K562 (cell line): ENCODE measurements at regions not wholly inside any gene's neighbourhood (a gene's known extent, or its start where the extent isn't known, plus 50 kb on each side); places are given as distances from the start of the nearest gene placed in this dataset.
A peak's percentile ranks its signal among the peaks of the same experiment; 100 is the strongest.

Experiments used
- ATAC-seq: fragments of 200-7000 bp; cut with Tn5 transposase; 3 replicates; pipeline ENCODE4 v1.9.1; 2020; ENCODE audit warnings: moderate library complexity
- BruUV-seq: library from RNA; stranded (reverse); fragments of 400-500 nt; replicated peaks from 2 replicates; lab custom pipeline; 2021; lab: Mats Ljungman, UMichigan
- CTCF ChIA-PET: fragments of 300-600 bp; formaldehyde crosslinking; extraction: SDS; loops from one replicate; lab custom pipeline; 2021; ENCODE audit warnings: low intra/inter-chr PET ratio; lab: Yijun Ruan, JAX
- POLR2A ChIA-PET: fragments of 300-600, 350-650 bp; sonication (Branson Sonifier 250); formaldehyde crosslinking; extraction: SDS; loops from one replicate; lab custom pipeline; 2021; ENCODE audit warnings: antibody characterized with exemption, inconsistent platforms; lab: Yijun Ruan, JAX
- DNase-seq, 4 experiments: peaks; one replicate each; pipeline versions ENCODE4 v3.0.0 to v3.0.0-alpha.2; 2011 to 2018; ENCODE audit warnings: low spot score in 3 of 4, mixed read lengths in 3 of 4; ENCODE audit errors: extremely low read depth in 1 of 4
- FAIRE-seq: peaks from 2 replicates; lab custom pipeline; 2011; peaks lifted over from hg19 to GRCh38; lab: Jason Lieb, UNC
- H2AFZ ChIP-seq: 2 replicates; pipeline ENCODE4 v1.6.0; 2011; ENCODE audit warnings: low read depth, low read length, control low read depth, inconsistent platforms
- H3K27ac ChIP-seq: fragments of 200-600 bp; 3 replicates; pipeline ENCODE4 v1.8.0; 2011; ENCODE audit warnings: low read depth, mild to moderate bottlenecking, control low read depth, inconsistent platforms, low read length, moderate library complexity, mixed read lengths; ENCODE audit errors: extremely low read depth
- H3K27me3 ChIP-seq, 2 experiments: fragments of 300-600 bp in 1 of 2; 2 replicates in 1 of 2; 3 replicates in 1 of 2; pipeline versions ENCODE4 v1.6.0 to v1.8.0; 2011; ENCODE audit warnings: inconsistent platforms in 2 of 2, low read length in 2 of 2, mild to moderate bottlenecking in 1 of 2, mixed read lengths in 1 of 2, moderate library complexity in 1 of 2; ENCODE audit not compliant: control insufficient read depth in 2 of 2, insufficient read depth in 2 of 2
- H3K36me3 ChIP-seq: fragments of 300-600 bp; 3 replicates; pipeline ENCODE4 v1.8.0; 2011; ENCODE audit warnings: mild to moderate bottlenecking, low read length, inconsistent platforms; ENCODE audit not compliant: control insufficient read depth, insufficient read depth
- H3K4me1 ChIP-seq, 2 experiments: fragments of 200-600 bp in 1 of 2; replicated peaks in 1 of 2; 2 replicates in 1 of 2; 3 replicates in 1 of 2; pipeline versions ENCODE4 v1.5.1 to v1.8.0; 2011; ENCODE audit warnings: inconsistent platforms in 2 of 2, low read length in 2 of 2, mild to moderate bottlenecking in 1 of 2, mixed read lengths in 1 of 2, moderate library complexity in 1 of 2; ENCODE audit not compliant: control insufficient read depth in 2 of 2, insufficient read depth in 2 of 2
- H3K4me2 ChIP-seq: 2 replicates; pipeline ENCODE4 v1.6.1; 2011; ENCODE audit warnings: low read length, control low read depth, inconsistent platforms, mixed read lengths; ENCODE audit not compliant: insufficient read depth
- H3K4me3 ChIP-seq: fragments of 200-600 bp; sonication (generic), shearing (Covaris generic); 2 replicates; pipeline ENCODE4 v1.5.1; 2016; ENCODE audit warnings: control low read depth, inconsistent platforms
- H3K79me2 ChIP-seq: fragments of 200-600 bp; 3 replicates; pipeline ENCODE4 v1.8.0; 2011; ENCODE audit warnings: low read length, inconsistent platforms; ENCODE audit not compliant: control insufficient read depth, insufficient read depth
- H3K9ac ChIP-seq, 2 experiments: 2 replicates each; pipeline versions ENCODE4 v1.6.0 to v1.6.1; 2011; ENCODE audit warnings: low read depth in 2 of 2, low read length in 2 of 2, control low read depth in 1 of 2, inconsistent platforms in 1 of 2, mild to moderate bottlenecking in 1 of 2, mixed read lengths in 1 of 2; ENCODE audit not compliant: insufficient read depth in 1 of 2
- H3K9me1 ChIP-seq: one replicate; pipeline ENCODE4 v1.6.0; 2011; ENCODE audit warnings: inconsistent platforms, mild to moderate bottlenecking, low read length, moderate library complexity; ENCODE audit not compliant: control insufficient read depth, insufficient read depth
- H3K9me3 ChIP-seq: replicated peaks from 2 replicates; pipeline ENCODE4 v1.5.1; 2011; ENCODE audit warnings: low read depth, low read length, inconsistent platforms; ENCODE audit not compliant: control insufficient read depth, insufficient read depth
- H4K20me1 ChIP-seq: replicated peaks from 2 replicates; pipeline ENCODE4 v1.6.1; 2011; ENCODE audit warnings: low read length, inconsistent platforms, mixed read lengths; ENCODE audit not compliant: control insufficient read depth, insufficient read depth
- CBX5 ChIP-seq: IDR thresholded peaks from 2 replicates; pipeline ENCODE4 v1.6.1; 2014; ENCODE audit warnings: low read depth, borderline replicate concordance
- CHD1 ChIP-seq: fragments of 200-600 bp; sonication (generic); IDR thresholded peaks from one replicate; pipeline ENCODE4 v1.6.1; 2012; ENCODE audit warnings: mild to moderate bottlenecking, moderate library complexity, low read length, inconsistent platforms
- E2F5 ChIP-seq: sonication (generic); formaldehyde crosslinking; IDR thresholded peaks from 2 replicates; pipeline ENCODE4 v1.8.0; 2022; ENCODE audit warnings: mild to moderate bottlenecking, missing genetic modification reagents
- MTA3 ChIP-seq: fragments of 450-650 bp; formaldehyde crosslinking; IDR thresholded peaks from 2 replicates; pipeline ENCODE4 v1.6.1; 2017; ENCODE audit warnings: mild to moderate bottlenecking, borderline replicate concordance
- MYC ChIP-seq, 2 experiments: fragments of 250-450 bp in 1 of 2; sonication (Bioruptor Pico) in 1 of 2; IDR thresholded peaks; 2 replicates each; pipeline versions ENCODE4 v1.5.1 to v1.6.1; 2012 to 2021; ENCODE audit warnings: low read depth in 2 of 2, borderline replicate concordance in 1 of 2, improper control_type of control experiment in 1 of 2, low read length in 1 of 2, mild to moderate bottlenecking in 1 of 2, moderate library complexity in 1 of 2
- POLR3G ChIP-seq: IDR thresholded peaks from 2 replicates; pipeline ENCODE4 v1.6.1; 2011; ENCODE audit not compliant: insufficient read length, insufficient replicate concordance; ENCODE audit errors: extremely low read depth
- SMARCB1 ChIP-seq: IDR thresholded peaks from 2 replicates; pipeline ENCODE4 v1.6.1; 2011; ENCODE audit warnings: improper control_type of control experiment, low read depth; ENCODE audit not compliant: insufficient read length
- SPI1 ChIP-seq: IDR thresholded peaks from 2 replicates; pipeline ENCODE4 v1.6.1; 2011; ENCODE audit warnings: low read depth, low read length, control low read depth, borderline replicate concordance
- SUPT5H ChIP-seq: fragments of 450-650 bp; IDR thresholded peaks from 2 replicates; pipeline ENCODE4 v1.6.1; 2016
- TBP ChIP-seq: optimal IDR thresholded peaks from 2 replicates; pipeline ENCODE3; 2011; ENCODE audit warnings: low read depth, low read length, improper control_type of control experiment
- ZNF212 ChIP-seq: fragments of 450-650 bp; formaldehyde crosslinking; IDR thresholded peaks from 2 replicates; pipeline ENCODE4 v1.4.0; 2020; ENCODE audit warnings: mild to moderate bottlenecking
- WGBS: fragments of 100-300 bp; shearing (Covaris generic); methylation state at CpG from one replicate; pipeline ENCODE4 v1.1.6; 2016; ENCODE audit warnings: low coverage, mixed read lengths; ENCODE audit not compliant: insufficient coverage; ENCODE audit errors: missing lambda C conversion rate; 5-methylcytosine and 5-hydroxymethylcytosine counted together
- in situ Hi-C: fragments of 300-500 bp; cut with MboI; formaldehyde crosslinking; loops from 4 replicates; pipeline ENCODE4 v1.15.0; 2018; ENCODE audit warnings: inconsistent platforms, mixed read lengths
- intact Hi-C: fragments of 100-400 bp; cut with micrococcal nuclease; formaldehyde crosslinking; loops from 2 replicates; pipeline ENCODE4 v1.14.2; 2022
- TF ChIP-seq, protein P1 (sequence below): sonication (generic); IDR thresholded peaks from 2 replicates; pipeline ENCODE4 v1.6.1; 2016
- TF ChIP-seq, protein P2 (sequence below), 3 experiments: fragments of 200-800 bp in 1 of 3; fragments of 250-450 bp in 1 of 3; fragments of 450-650 bp in 1 of 3; sonication (Bioruptor Pico) in 1 of 3; sonication (Bioruptor generic) in 1 of 3; formaldehyde crosslinking in 1 of 3; IDR thresholded peaks; 2 replicates each; pipeline versions ENCODE4 v1.6.1 to v1.8.0; 2016 to 2022; ENCODE audit warnings: mild to moderate bottlenecking in 2 of 3, missing genetic modification characterization in 2 of 3, missing compliant biosample characterization in 1 of 3, moderate library complexity in 1 of 3
- TF ChIP-seq, protein P3 (sequence below): fragments of 450-650 bp; IDR thresholded peaks from 2 replicates; pipeline ENCODE4 v1.6.1; 2016; ENCODE audit warnings: borderline replicate concordance

DNA sequence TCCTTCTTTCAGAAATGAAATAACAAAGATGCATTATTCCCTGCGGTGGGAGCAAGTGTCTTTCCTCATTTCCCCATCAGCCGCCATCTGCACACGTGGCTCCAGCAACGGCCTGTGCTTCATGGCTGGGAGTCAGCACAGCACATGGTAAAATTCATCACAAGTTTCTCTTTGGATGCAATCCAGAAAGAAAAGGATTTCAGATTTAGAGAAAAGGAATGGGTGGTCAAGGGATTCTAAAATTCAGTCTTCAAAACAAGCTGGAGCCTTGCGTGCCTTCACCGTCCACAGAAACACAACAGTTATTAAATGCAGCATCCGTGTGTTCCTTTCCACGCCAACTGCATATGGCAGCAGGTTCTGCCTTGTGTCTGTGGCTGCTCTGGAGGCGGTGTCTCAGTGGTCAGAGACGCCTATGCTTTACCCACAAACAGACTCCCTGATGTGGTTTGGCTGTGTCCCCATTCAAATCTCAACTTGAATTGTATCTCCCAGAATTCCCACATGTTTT is 107.6 kb downstream of the THBS2 start (continued):
- TF ChIP-seq SPI1 = no peak
- TF ChIP-seq, all 486 proteins: peak for 0

GRCh38 chr6:169145496-169145895 is 108.2 kb downstream of the THBS2 start:
- H3K36me3 ChIP-seq = no peaks in the 10 kb centered on the region
- no peaks in the 10 kb centered on the region for H3K9me1 ChIP-seq
- DNase-seq (peak in 1 of 4 experiments; percentile 1), FAIRE-seq (no peak), ATAC-seq (no peak)
- no peaks in the 10 kb centered on the region for H3K4me1 ChIP-seq
- POLR2A ChIA-PET = interaction anchor here (0.5 kb wide), 1 partner anchor 24 kb away, joined by 3 read pairs; no protein-coding TSS in a partner anchor
- H3K9me3 ChIP-seq = no peaks in the 10 kb centered on the region
- no peak overlapping the region for H3K9ac ChIP-seq
- H3K27me3 ChIP-seq = peaks cover 19 to 36% of the 10 kb centered on the region in 2 experiments; a peak in 4 of 5 replicates
- intact Hi-C loops (no loop called here), in situ Hi-C loops (no loop called here)
- no peak overlapping the region for H3K27ac ChIP-seq
- no peaks in the 10 kb centered on the region for H4K20me1 ChIP-seq
- CTCF ChIA-PET = no interaction called here
- no peaks in the 10 kb centered on the region for H3K79me2 ChIP-seq
- WGBS = 0% methylated on average over 6 of the region's 6 CpGs
- no peak overlapping the region for H3K4me2 ChIP-seq
- H3K4me3 ChIP-seq = no peak overlapping the region
- BruUV-seq = no TSS peak
- H2AFZ ChIP-seq = no peak overlapping the region
- no peak for TF ChIP-seq CBX5
- TF ChIP-seq, protein P1, sequence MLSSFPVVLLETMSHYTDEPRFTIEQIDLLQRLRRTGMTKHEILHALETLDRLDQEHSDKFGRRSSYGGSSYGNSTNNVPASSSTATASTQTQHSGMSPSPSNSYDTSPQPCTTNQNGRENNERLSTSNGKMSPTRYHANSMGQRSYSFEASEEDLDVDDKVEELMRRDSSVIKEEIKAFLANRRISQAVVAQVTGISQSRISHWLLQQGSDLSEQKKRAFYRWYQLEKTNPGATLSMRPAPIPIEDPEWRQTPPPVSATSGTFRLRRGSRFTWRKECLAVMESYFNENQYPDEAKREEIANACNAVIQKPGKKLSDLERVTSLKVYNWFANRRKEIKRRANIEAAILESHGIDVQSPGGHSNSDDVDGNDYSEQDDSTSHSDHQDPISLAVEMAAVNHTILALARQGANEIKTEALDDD = no peak
- TF ChIP-seq CHD1 = no peak
- TF ChIP-seq E2F5 (CRISPR knock-in tag) = no peak
- TF ChIP-seq MYC (IDR thresholded peaks at IDR 0.05; ENCODE audit: low read depth, low read length) = no peak
- TF ChIP-seq MYC (CRISPR knock-in tag; IDR thresholded peaks at IDR 0.05; ENCODE audit: borderline replicate concordance, low read depth) = no peak
- TF ChIP-seq MTA3 = no peak
- TF ChIP-seq, protein P2, sequence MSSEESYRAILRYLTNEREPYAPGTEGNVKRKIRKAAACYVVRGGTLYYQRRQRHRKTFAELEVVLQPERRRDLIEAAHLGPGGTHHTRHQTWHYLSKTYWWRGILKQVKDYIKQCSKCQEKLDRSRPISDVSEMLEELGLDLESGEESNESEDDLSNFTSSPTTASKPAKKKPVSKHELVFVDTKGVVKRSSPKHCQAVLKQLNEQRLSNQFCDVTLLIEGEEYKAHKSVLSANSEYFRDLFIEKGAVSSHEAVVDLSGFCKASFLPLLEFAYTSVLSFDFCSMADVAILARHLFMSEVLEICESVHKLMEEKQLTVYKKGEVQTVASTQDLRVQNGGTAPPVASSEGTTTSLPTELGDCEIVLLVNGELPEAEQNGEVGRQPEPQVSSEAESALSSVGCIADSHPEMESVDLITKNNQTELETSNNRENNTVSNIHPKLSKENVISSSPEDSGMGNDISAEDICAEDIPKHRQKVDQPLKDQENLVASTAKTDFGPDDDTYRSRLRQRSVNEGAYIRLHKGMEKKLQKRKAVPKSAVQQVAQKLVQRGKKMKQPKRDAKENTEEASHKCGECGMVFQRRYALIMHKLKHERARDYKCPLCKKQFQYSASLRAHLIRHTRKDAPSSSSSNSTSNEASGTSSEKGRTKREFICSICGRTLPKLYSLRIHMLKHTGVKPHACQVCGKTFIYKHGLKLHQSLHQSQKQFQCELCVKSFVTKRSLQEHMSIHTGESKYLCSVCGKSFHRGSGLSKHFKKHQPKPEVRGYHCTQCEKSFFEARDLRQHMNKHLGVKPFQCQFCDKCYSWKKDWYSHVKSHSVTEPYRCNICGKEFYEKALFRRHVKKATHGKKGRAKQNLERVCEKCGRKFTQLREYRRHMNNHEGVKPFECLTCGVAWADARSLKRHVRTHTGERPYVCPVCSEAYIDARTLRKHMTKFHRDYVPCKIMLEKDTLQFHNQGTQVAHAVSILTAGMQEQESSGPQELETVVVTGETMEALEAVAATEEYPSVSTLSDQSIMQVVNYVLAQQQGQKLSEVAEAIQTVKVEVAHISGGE (CRISPR knock-in tag; IDR thresholded peaks at IDR 0.05) = no peak
- TF ChIP-seq ZNF212 = no peak
- TF ChIP-seq SUPT5H = no peak
- no peak for TF ChIP-seq TBP
- TF ChIP-seq POLR3G = no peak
- TF ChIP-seq SMARCB1 = no peak
- TF ChIP-seq, protein P3, sequence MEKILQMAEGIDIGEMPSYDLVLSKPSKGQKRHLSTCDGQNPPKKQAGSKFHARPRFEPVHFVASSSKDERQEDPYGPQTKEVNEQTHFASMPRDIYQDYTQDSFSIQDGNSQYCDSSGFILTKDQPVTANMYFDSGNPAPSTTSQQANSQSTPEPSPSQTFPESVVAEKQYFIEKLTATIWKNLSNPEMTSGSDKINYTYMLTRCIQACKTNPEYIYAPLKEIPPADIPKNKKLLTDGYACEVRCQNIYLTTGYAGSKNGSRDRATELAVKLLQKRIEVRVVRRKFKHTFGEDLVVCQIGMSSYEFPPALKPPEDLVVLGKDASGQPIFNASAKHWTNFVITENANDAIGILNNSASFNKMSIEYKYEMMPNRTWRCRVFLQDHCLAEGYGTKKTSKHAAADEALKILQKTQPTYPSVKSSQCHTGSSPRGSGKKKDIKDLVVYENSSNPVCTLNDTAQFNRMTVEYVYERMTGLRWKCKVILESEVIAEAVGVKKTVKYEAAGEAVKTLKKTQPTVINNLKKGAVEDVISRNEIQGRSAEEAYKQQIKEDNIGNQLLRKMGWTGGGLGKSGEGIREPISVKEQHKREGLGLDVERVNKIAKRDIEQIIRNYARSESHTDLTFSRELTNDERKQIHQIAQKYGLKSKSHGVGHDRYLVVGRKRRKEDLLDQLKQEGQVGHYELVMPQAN = no peak
